IMR-90 (cell line): ENCODE measurements at regions not wholly inside any gene's neighbourhood (a gene's known extent, or its start where the extent isn't known, plus 50 kb on each side); places are given as distances from the start of the nearest gene placed in this dataset.

Experiments used
- ATAC-seq: fragments of 200-7000 bp; cut with Tn5 transposase; 2 replicates; pipeline ENCODE4 v1.9.1; 2020; ENCODE audit warnings: low read depth, mild to moderate bottlenecking, moderate library complexity
- BruUV-seq: library from RNA; stranded (reverse); fragments of 400-500 nt; replicated peaks from 2 replicates; lab custom pipeline; 2021; lab: Mats Ljungman, UMichigan
- CTCF ChIA-PET: fragments of 300-600 bp; formaldehyde crosslinking; extraction: SDS; loops from one replicate; lab custom pipeline; 2021; ENCODE audit warnings: antibody characterized with exemption; lab: Yijun Ruan, JAX
- POLR2A ChIA-PET: fragments of 300-600 bp; sonication (Branson Sonifier 250); formaldehyde crosslinking; loops from one replicate; lab custom pipeline; 2022; ENCODE audit warnings: antibody characterized with exemption; ENCODE audit not compliant: unreplicated experiment; lab: Charles Lee
- DNase-seq: peaks from one replicate; pipeline ENCODE4 v3.0.0; 2013
- H2AFZ ChIP-seq: replicated peaks from 2 replicates; pipeline ENCODE3; 2013; ENCODE audit warnings: low read length, mild to moderate bottlenecking; ENCODE audit not compliant: poor library complexity
- H2AK5ac ChIP-seq: 2 replicates; pipeline ENCODE4 v1.6.1; 2013; ENCODE audit warnings: low read depth, low read length, inconsistent platforms
- H2AK9ac ChIP-seq: replicated peaks from 2 replicates; pipeline ENCODE3; 2013; ENCODE audit warnings: mild to moderate bottlenecking, low read depth, low read length, moderate library complexity; ENCODE audit not compliant: poor library complexity
- H2BK120ac ChIP-seq: 2 replicates; pipeline ENCODE4 v1.6.1; 2013; ENCODE audit warnings: low read depth, low read length, inconsistent platforms
- H2BK15ac ChIP-seq: 3 replicates; pipeline ENCODE4 v1.6.1; 2013; ENCODE audit warnings: low read depth, low read length, inconsistent platforms
- H2BK20ac ChIP-seq: 2 replicates; pipeline ENCODE4 v1.6.1; 2013; ENCODE audit warnings: low read depth, mild to moderate bottlenecking, inconsistent platforms, low read length, moderate library complexity
- H2BK5ac ChIP-seq: 2 replicates; pipeline ENCODE4 v1.6.1; 2013; ENCODE audit warnings: mild to moderate bottlenecking, low read depth, low read length, inconsistent platforms; ENCODE audit not compliant: poor library complexity, severe bottlenecking
- H3K14ac ChIP-seq: replicated peaks from 2 replicates; pipeline ENCODE4 v1.6.1; 2013; ENCODE audit warnings: low read depth, low read length, inconsistent platforms
- H3K18ac ChIP-seq: 2 replicates; pipeline ENCODE4 v1.6.1; 2013; ENCODE audit warnings: low read depth, low read length, control low read depth
- H3K23ac ChIP-seq: 2 replicates; pipeline ENCODE4 v1.6.1; 2013; ENCODE audit warnings: low read depth, low read length, inconsistent platforms
- H3K27ac ChIP-seq: 2 replicates; pipeline ENCODE4 v1.5.1; 2013; ENCODE audit warnings: mild to moderate bottlenecking, control low read depth, low read length; ENCODE audit not compliant: insufficient read depth
- H3K27me3 ChIP-seq: 2 replicates; pipeline ENCODE4 v1.6.1; 2013; ENCODE audit warnings: low read length; ENCODE audit not compliant: control insufficient read depth, insufficient read depth
- H3K36me3 ChIP-seq: 2 replicates; pipeline ENCODE4 v1.6.1; 2013; ENCODE audit warnings: low read length, mixed read lengths; ENCODE audit not compliant: control insufficient read depth, insufficient read depth
- H3K4ac ChIP-seq: 2 replicates; pipeline ENCODE4 v1.6.1; 2013; ENCODE audit warnings: low read depth, low read length, inconsistent platforms
- H3K4me1 ChIP-seq: 2 replicates; pipeline ENCODE4 v1.6.1; 2013; ENCODE audit warnings: low read length, mixed read lengths; ENCODE audit not compliant: control insufficient read depth, insufficient read depth
- H3K4me2 ChIP-seq: 2 replicates; pipeline ENCODE4 v1.6.1; 2013; ENCODE audit warnings: low read depth, mild to moderate bottlenecking, control low read depth, low read length, moderate library complexity
- H3K4me3 ChIP-seq: 2 replicates; pipeline ENCODE4 v1.5.1; 2013; ENCODE audit warnings: low read depth, mild to moderate bottlenecking, control low read depth, low read length, moderate library complexity; ENCODE audit not compliant: insufficient read depth
- H3K56ac ChIP-seq: 2 replicates; pipeline ENCODE4 v1.6.1; 2013; ENCODE audit warnings: low read length, inconsistent platforms; ENCODE audit not compliant: insufficient read depth; ENCODE audit errors: extremely low read depth
- H3K79me1 ChIP-seq, 2 experiments: 2 replicates each; pipeline ENCODE4 v1.6.1; 2013; ENCODE audit warnings: low read length in 2 of 2, inconsistent platforms in 1 of 2, low read depth in 1 of 2
- H3K9ac ChIP-seq: 2 replicates; pipeline ENCODE4 v1.6.1; 2013; ENCODE audit warnings: low read depth, low read length, control low read depth
- H3K9me1 ChIP-seq: 2 replicates; pipeline ENCODE4 v1.6.1; 2013; ENCODE audit warnings: low read length, inconsistent platforms; ENCODE audit not compliant: insufficient read depth
- H3K9me3 ChIP-seq: 2 replicates; pipeline ENCODE4 v1.6.1; 2013; ENCODE audit warnings: low read length; ENCODE audit not compliant: control insufficient read depth, insufficient read depth
- H4K20me1 ChIP-seq: 2 replicates; pipeline ENCODE4 v1.6.1; 2013; ENCODE audit warnings: low read length, inconsistent platforms; ENCODE audit not compliant: insufficient read depth
- H4K5ac ChIP-seq: 2 replicates; pipeline ENCODE4 v1.6.1; 2013; ENCODE audit warnings: mild to moderate bottlenecking, low read depth, low read length, control low read depth
- H4K8ac ChIP-seq, 2 experiments: 2 replicates each; pipeline ENCODE4 v1.6.1; 2013; ENCODE audit warnings: low read depth in 2 of 2, low read length in 2 of 2, control low read depth in 1 of 2, inconsistent platforms in 1 of 2
- H4K91ac ChIP-seq: 2 replicates; pipeline ENCODE4 v1.6.1; 2013; ENCODE audit warnings: low read depth, low read length, inconsistent platforms; ENCODE audit not compliant: insufficient read depth
- MAFK ChIP-seq: IDR thresholded peaks from 2 replicates; pipeline ENCODE4 v1.6.1; 2012; ENCODE audit warnings: low read depth, low read length, improper control_type of control experiment
- MXI1 ChIP-seq: IDR thresholded peaks from 2 replicates; pipeline ENCODE4 v1.6.1; 2012; ENCODE audit warnings: low read depth, mild to moderate bottlenecking, low read length, moderate library complexity, borderline replicate concordance
- WGBS, 2 experiments: methylation state at CpG; one replicate each; pipeline versions ENCODE4 v1.1.5 to v1.1.7; 2013; ENCODE audit warnings: missing lambda C conversion rate in 2 of 2; ENCODE audit not compliant: insufficient read length in 1 of 2; ENCODE audit errors: extremely low coverage in 2 of 2; 5-methylcytosine and 5-hydroxymethylcytosine counted together
- dilution Hi-C: fragments of 300-500 bp; cut with HindIII; formaldehyde crosslinking; loops from one replicate; pipeline ENCODE4 v1.14.3; 2018; ENCODE audit warnings: low sequenced_read_pairs; ENCODE audit not compliant: unreplicated experiment
- in situ Hi-C: fragments of 300-500 bp; cut with MboI; formaldehyde crosslinking; loops from 3 replicates; pipeline ENCODE4 v1.14.3; 2019; ENCODE audit warnings: low sequenced_read_pairs, inconsistent platforms, mixed read lengths
- intact Hi-C: fragments of 100-400 bp; cut with micrococcal nuclease; formaldehyde crosslinking; loops from 2 replicates; pipeline ENCODE4 v1.10.0; 2022

GRCh38 chr4:123701131-123701575 lies 304.6 kb downstream of the SPRY1 start:
- ChIA-PET CTCF (interaction anchor here (0.6 kb wide), 1 partner anchor 304 kb away, joined by 4 read pairs; the partner anchor contains the start of gene SPRY1), POLR2A (no interaction called here)
- in situ Hi-C loops (no loop called here), intact Hi-C loops (loop anchor here (2.0 kb wide), 2 partner anchors 84 to 132 kb away; no protein-coding TSS in a partner anchor), dilution Hi-C loops (no loop called here)
- no peak for TF ChIP-seq MXI1
- peak; percentile 51 for TF ChIP-seq MAFK
- Histone ChIP-seq H2AK9ac (no peak overlapping the region), H3K4me1 (peaks cover 3% of the 10 kb centered on the region; the same call in 1 of the 2 replicates), H2AFZ (no peak overlapping the region), H3K27ac (peak overlapping the region; percentile 98; the same call in 1 of the 2 replicates), H3K4ac (no peak overlapping the region), H3K9me1 (peaks cover 3% of the 10 kb centered on the region; the same call in 1 of the 2 replicates), H4K5ac (no peak overlapping the region; the same call in 1 of the 2 replicates), H3K9ac (0 out of 2 replicates have a peak overlapping the region, but pooled peaks have one; percentile 35), H2BK120ac (peak overlapping the region; percentile 94), H2BK20ac (no peak overlapping the region), H3K18ac (peak overlapping the region; percentile 43; the same call in 1 of the 2 replicates), H3K56ac (no peak overlapping the region), H3K79me1 (no peaks in the 10 kb centered on the region), H2BK15ac (no peak overlapping the region), H4K20me1 (no peaks in the 10 kb centered on the region), H2AK5ac (no peak overlapping the region), H3K27me3 (no peaks in the 10 kb centered on the region), H2BK5ac (peak overlapping the region; percentile 97), H4K91ac (no peak overlapping the region; the same call in none of the 2 replicates), H3K36me3 (no peaks in the 10 kb centered on the region), H3K4me2 (peak overlapping the region; percentile 95; the same call in 1 of the 2 replicates), H3K9me3 (peaks cover 1% of the 10 kb centered on the region; the same call in 1 of the 2 replicates), H4K8ac (peak overlapping the region; percentile 53 to 88; a peak in 2 of 4 replicates), H3K23ac (no peak overlapping the region), H3K14ac (no peak overlapping the region), H3K4me3 (no peak overlapping the region)
- BruUV-seq = no TSS peak
- WGBS, 2 experiments = no CpG with 5 or more reads among the region's 1 CpG
- DNase-seq = peak; percentile 23
- ATAC-seq = no peak
